Right renal cortex interstitium (tissue), 3 donors: ENCODE measurements at regions not wholly inside any gene's neighbourhood (a gene's known extent, or its start where the extent isn't known, plus 50 kb on each side); places are given as distances from the start of the nearest gene placed in this dataset.

Experiments
- DNase-seq, 3 donors: peaks; one replicate each; pipeline ENCODE4 v3.0.0-alpha.2; 2013; ENCODE audit warnings: low read depth in 3 of 3, low spot score in 2 of 3

- DNase-seq = no peak
Observed at GRCh38 chr18:46402396-46402795, 254.6 kb downstream of the LOXHD1 start.

DNA sequence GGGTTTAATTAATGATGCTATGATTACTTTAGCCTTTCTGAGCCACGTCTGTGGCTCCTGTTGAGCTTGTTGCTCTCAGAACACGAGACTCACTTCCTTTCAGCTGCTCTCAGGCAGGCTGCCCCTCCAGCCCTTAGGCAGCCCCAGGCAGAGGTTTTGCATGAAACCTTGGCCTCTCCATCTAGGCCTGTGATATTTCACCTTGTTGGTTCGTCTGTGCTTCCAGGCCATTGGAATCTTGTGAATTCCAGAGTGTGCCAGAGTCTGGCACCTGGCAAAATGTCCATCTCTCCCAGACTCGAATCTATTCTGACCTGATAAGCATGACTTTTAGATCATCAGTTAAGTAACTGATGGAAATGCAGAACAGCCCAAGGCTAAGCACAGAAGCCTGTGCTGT lies 254.1 kb downstream of the LOXHD1 start:
- no peak for DNase-seq

- no peak for DNase-seq
Observed at GRCh38 chr18:46405832-46406538, 251.0 kb downstream of the LOXHD1 start.

GRCh38 chr18:46406539-46406932 lies 250.5 kb downstream of the LOXHD1 start:
- no peak for DNase-seq

DNA sequence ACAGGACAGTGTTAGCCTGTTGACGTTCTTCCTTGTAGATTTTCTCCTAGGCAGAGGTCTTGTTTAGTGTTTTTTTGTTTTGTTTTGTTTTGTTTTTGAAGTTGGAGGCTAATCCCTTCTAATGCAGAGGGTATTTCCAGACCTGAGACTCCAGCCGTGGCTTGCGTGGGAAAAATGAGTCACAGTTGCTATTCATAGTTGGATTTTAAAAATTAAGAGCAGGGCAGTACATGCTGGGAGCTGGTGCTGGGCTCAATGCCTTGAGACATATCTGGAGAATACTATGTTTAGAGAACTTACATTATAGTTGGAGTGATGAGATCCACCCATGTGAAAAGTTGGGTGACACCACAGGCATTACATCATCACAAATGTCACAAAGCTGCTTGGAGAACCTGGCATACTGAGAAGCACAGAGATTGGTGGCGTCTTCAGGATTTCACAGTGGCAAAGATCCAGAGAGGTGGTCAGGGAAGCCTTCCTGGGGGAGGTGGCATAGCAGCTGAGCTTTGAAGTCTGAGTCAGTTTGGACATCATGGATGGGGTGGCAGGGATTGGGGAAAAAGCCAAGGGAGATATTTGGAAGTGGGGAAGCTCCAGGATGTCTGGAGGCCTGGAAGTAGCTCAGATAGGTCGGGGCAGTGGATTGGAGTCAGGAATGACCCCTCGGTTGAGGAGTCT lies 249.4 kb downstream of the LOXHD1 start:
- DNase-seq = no peak

DNA sequence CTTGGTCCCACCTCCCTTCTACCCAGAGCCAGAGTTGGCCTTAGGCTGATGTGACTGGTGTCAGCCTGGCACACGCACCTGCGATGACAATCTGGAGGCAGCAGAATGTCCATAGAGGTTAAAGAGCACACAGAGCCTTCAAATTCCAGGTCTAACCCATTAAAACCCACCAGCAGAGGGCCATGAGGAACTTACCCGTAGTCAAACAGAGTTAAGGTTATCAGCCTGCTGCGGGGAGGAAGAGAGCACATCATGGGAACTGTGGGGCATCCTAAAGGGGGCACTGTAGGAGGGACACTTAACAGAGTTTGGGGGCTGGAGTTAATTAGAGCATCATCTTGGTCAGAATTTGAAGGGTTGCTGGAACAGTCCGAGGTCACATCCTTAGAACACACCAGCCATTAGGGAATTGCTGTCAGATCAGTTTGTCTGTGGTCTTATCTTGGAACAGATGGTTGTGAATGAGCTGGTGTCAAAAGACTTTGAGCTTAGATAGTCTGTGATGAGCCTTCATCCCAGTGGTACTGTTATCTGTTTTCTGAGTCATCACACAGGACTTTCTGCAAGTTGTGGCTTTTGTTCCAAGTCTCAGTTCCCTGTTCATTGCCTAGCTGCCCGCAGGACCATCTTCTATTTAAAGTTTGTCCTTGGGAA lies 248.6 kb downstream of the LOXHD1 start:
- no peak for DNase-seq

- DNase-seq = no peak
Observed at GRCh38 chr18:46411191-46411828, 245.7 kb downstream of the LOXHD1 start.

- DNase-seq = no peak
Observed at GRCh38 chr18:46411867-46412690, 244.9 kb downstream of the LOXHD1 start.

DNA sequence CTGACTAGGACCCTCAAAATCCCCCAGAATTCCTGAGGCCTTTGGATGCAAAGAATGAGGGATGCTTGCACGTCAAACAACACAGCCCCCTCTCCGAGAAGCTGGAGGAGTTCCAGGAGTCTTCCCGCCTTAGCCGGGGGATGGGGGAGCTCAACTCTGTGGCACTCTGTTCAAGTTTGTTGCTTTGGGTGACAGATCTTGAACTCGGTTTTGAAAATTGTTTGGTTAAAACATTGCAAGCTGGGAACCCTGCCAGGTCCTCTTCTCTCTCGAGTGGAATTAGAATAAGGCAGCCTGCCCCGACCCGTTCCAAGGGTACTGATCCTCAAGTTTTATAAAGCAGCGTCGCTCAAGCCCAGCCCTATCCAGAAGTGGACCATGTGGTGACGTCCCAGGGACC lies 244.1 kb downstream of the LOXHD1 start:
- no peak for DNase-seq

DNA sequence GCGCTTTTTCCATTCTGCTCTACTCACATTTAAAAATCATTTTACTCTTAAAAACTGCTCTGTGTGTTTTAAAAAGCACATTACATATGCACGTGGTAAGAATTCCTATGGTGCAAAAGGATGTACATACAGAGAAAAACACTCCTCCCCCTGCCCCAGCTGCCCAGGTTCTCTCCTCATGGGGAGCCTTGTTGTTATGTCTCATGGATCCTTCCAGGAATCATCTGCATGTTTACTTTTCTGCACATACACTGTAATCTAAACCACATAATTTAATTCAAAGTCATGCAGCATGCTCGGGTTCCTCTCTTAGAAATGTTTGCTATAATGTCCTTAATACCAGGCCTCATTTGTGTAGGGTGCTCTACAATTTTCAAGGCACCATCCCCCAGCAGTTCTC lies 243.3 kb downstream of the LOXHD1 start:
- no peak for DNase-seq

DNA sequence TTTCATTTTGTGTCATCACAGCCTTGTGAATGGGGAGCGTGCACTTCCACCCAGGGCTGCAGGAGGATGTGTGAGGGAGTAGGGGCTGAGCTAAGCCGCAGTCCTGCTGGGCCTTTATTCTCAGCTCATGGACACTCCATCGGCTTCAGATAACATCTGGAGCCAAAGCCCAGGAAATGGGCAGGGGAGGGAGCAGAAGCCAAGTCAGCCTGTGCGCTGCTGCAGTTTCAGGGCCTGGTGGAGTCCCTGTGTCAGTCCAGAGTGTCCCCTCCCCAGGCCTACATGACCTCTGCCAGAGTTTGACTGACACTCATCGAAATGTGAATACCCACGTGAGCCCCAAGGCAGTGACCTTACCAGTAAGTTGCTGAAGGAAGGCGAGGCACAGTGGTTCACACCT lies 242.2 kb downstream of the LOXHD1 start:
- no peak for DNase-seq

DNA sequence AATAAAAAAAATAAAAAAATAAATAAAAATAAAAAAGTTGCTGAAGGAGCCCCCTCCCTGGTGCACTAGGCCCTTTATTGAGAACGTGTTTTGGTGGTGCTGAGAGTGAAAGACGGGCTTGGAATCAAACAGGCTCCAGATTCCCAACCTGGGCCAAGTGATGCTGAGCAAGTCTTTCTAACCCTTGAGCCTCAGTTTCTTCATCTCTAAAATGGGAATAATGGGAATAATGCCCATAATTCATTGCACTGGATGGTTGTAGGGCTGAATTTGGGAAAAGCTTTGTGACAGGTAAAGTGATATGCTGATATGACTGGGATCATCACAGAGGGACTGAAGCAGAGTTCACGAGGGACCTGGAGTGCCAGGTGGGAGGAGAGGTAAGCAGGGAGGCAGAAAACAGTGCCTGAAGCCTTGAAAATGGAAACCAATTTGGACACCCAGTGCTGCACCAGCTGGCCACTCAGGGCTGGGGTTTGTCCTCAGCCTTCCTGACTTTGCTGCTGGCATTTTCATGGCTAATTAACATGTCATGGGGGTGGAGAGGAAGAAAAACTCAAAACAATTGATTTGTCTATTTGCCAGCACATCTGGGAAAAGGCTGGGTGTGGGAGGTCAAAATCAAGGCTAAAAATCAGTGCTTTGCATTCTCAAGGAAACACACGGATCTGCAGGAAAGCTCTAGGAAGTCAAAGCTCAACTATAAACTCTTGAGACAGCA lies 241.3 kb downstream of the LOXHD1 start:
- no peak for DNase-seq

DNA sequence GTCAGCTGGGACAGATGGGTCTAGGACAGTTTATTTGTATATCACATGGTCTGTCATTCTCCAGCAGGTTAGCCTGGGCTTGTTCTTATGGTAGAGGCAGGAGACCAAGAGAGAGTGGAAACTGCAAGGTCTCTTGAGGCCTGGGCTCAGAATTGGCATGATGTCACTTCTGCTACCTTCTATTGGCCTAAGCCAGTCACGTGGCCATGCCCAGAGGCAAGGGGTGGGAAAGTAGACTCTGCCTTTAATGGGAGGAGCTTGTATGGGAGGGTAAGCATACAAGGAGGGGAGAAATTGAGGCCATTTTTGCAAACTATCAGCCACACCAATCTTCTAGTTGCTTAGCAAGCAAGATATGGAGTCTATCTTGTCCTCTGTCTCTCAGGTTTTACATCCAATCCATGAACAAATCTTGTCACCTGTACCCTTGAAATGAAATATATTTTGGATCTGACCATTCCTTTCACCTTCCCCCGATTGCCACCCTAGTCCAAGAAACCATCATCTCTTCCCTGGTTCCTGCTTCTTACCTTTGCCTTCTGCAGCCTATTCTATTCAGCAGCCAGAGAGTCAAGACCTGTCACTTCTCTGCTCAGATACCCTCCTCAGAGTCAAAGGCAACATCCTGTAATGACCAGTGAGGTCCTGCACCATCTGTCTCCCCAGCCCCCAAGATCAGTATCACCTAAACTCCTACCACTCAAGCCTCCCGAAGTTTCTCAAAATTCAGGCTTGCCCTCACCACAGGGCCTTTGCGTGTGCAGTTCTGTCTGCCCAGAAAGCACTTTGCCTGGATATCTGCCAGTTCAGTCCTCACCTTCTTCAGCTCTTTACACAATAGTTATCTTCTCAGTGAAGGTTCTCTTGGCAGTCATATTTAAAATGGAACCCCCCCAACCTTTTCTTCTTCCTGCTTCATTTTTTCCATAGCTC lies 240.0 kb downstream of the LOXHD1 start:
- DNase-seq = no peak

DNA sequence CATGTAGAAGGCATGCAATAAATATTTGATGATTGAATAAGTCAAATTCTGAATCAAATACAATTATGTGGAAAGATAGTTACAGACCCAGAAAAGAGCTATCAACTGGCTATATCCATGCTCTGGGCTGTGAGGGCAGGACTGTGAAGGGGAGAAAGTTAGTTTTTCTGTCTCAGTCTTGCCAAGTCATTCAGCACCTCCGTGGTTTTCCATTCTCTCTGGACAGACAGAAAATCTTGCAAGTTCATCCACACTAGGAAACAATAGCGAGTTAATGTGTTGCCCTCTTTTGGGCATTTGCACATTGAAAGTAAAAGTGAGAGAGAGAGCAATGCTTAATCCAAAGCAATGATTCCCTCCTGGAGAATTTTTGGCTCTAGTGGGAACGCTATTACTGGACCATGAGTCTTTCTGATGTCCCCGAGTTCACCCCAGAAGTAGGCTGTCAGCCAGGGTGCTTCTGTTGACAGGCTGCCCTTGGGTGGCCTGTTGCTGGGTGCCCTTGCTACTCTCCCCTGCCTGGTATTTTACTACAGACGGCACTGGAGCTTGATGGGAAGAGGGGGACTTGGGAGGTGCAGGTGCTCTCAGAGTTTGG lies 238.3 kb downstream of the LOXHD1 start:
- DNase-seq = no peak

DNA sequence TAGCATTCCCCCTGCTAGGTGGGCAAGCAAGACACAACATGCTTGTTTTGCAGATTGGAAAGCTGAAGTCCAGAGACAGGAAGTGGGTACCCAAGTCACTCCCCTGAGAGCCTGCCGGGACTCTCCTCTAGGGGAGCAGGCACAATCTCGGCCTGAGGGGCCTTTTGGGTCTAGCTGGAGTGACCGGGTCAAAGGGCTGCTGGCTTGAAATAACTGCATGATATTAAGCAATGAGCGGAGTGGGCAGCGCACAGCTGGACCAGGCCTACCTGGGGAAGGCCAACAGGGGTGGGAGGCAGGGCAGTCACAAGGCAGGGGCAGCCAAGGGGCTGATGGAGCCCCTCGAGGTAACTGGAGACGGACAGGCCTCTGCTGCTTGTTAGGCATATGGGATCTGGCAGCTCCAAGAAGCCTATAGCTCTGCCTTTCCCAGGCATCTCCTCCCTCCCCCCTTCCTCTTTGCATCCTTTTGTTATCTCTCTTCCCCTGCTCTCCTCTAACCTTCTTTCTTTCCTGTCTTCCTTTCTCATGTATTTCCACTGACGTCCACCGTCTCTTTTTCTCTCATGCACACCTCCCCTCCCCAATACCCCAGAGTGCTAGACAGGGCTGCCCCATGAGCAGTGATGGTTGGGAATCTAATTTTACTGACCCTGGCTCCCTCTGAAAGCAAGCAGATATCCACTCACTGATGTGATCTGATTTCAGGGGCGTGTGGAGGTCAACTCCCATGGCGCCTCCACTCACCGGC lies 237.5 kb downstream of the LOXHD1 start:
- DNase-seq = no peak

DNA sequence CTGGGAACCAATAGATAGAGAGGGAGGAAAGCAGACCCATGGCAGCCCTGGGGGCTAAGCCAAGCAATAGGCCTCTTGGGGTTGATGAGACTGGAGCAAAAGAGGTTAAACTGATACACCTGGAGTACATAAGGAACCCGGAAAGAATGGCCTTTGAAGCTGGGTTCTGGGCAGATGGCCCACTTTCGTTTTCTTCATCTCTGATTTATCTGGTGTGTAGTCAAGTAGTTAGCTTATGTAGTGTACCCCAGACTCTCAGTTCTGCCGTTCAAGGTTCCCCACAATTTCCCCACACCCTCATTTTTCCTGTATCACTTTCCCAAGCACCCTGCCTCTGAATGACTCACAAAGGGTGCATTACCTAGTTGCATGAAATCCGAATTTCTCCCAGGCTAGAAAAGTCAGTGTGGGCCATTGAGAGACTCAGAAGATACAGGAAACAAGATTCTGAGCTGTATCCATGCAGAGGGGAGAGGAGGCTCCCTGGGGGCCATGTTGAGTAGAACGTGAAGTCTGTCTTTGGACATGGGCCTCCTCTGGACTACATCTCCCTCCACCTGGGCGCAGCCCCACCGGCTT lies 235.0 kb downstream of the LOXHD1 start:
- DNase-seq = no peak

- no peak for DNase-seq
Observed at GRCh38 chr18:46422552-46423055, 234.4 kb downstream of the LOXHD1 start.
